Right atrium auricular region (tissue), 2 donors: ENCODE measurements at regions not wholly inside any gene's neighbourhood (a gene's known extent, or its start where the extent isn't known, plus 50 kb on each side); places are given as distances from the start of the nearest gene placed in this dataset.

Experiments used
- DNase-seq: peaks from one replicate; pipeline ENCODE4 v3.0.0-alpha.2; 2019; ENCODE audit warnings: low spot score
- H3K27ac ChIP-seq, 2 donors: fragments of 200-600 bp; sonication (generic); 1 replicate in 1 of 2; 2 replicates in 1 of 2; pipeline ENCODE4 v1.5.1; 2016 to 2019
- H3K27me3 ChIP-seq, 2 donors: fragments of 200-600 bp; sonication (generic); one replicate each; pipeline versions ENCODE4 v1.5.1 to v1.6.0; 2017 to 2019
- H3K36me3 ChIP-seq: fragments of 200-600 bp; sonication (generic); one replicate; pipeline ENCODE4 v1.5.1; 2016
- H3K4me1 ChIP-seq, 2 donors: fragments of 200-600 bp; sonication (generic); one replicate each; pipeline versions ENCODE4 v1.5.1 to v1.6.0; 2017 to 2019
- H3K4me3 ChIP-seq, 2 donors: fragments of 200-600 bp; sonication (generic); 1 replicate in 1 of 2; 2 replicates in 1 of 2; pipeline ENCODE4 v1.5.1; 2017 to 2019; ENCODE audit warnings: mild to moderate bottlenecking in 1 of 2, moderate library complexity in 1 of 2
- H3K9me3 ChIP-seq, 2 donors: fragments of 200-600 bp; sonication (generic); one replicate each; pipeline ENCODE4 v1.5.1; 2019
- TF ChIP-seq, protein P1 (sequence below), 2 donors: fragments of 200-600 bp; sonication (generic); IDR thresholded peaks; one replicate each; pipeline ENCODE4 v1.5.1; 2019; ENCODE audit warnings: antibody characterized with exemption in 2 of 2

DNA sequence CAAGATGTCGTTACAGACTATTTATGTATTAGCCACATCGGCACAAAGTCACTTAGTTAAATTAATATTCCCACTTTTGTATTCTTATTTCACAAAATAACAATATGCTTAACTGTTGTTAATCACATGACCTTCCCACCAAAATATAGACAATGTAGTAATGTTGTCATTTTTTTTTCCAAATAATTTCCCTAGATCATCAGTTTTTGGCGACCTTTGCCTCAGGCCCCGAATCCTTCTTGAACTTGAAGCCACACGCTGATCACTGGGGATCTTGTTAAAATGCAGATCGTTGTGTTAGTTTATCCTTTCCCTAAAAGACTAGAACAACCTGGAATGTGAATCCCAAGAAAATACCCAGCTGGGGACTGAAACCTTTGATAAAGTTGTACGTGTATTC lies 497.6 kb downstream of the SUCLG1 start:
- H3K9me3 ChIP-seq: no peaks in the 10 kb centered on the region
- H3K4me3 ChIP-seq: no peak overlapping the region
- no peaks in the 10 kb centered on the region for H3K27me3 ChIP-seq
- TF ChIP-seq, protein P1, sequence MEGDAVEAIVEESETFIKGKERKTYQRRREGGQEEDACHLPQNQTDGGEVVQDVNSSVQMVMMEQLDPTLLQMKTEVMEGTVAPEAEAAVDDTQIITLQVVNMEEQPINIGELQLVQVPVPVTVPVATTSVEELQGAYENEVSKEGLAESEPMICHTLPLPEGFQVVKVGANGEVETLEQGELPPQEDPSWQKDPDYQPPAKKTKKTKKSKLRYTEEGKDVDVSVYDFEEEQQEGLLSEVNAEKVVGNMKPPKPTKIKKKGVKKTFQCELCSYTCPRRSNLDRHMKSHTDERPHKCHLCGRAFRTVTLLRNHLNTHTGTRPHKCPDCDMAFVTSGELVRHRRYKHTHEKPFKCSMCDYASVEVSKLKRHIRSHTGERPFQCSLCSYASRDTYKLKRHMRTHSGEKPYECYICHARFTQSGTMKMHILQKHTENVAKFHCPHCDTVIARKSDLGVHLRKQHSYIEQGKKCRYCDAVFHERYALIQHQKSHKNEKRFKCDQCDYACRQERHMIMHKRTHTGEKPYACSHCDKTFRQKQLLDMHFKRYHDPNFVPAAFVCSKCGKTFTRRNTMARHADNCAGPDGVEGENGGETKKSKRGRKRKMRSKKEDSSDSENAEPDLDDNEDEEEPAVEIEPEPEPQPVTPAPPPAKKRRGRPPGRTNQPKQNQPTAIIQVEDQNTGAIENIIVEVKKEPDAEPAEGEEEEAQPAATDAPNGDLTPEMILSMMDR (IDR thresholded peaks at IDR 0.05): no peak
- no peaks in the 10 kb centered on the region for H3K4me1 ChIP-seq
- H3K36me3 ChIP-seq: no peaks in the 10 kb centered on the region
- no peak overlapping the region for H3K27ac ChIP-seq
- no peak for DNase-seq

DNA sequence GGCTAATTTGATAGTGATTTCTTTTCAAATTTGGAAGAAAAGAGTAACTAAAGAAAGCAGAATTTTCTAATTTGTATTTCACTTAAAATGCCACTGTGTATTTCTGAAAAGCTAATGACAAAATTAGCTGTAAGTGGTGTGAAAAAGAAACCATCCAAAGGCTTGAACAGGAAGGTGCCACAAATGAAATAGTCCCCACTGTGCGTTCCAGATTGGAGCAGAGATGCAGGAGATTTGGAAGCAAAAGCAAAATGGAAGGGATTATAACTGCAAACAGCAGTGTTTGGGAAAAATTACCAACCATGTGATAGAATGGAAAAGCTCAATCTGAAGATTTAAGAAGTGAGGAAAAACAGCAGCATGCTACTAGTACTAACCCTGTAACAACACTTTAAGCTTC lies 498.7 kb downstream of the SUCLG1 start:
- Histone ChIP-seq H3K27ac (no peak overlapping the region), H3K36me3 (no peaks in the 10 kb centered on the region), H3K9me3 (no peaks in the 10 kb centered on the region), H3K4me1 (no peaks in the 10 kb centered on the region), H3K4me3 (no peak overlapping the region), H3K27me3 (no peaks in the 10 kb centered on the region)
- no peak for DNase-seq
- TF ChIP-seq, protein P1 (IDR thresholded peaks at IDR 0.05): no peak

DNA sequence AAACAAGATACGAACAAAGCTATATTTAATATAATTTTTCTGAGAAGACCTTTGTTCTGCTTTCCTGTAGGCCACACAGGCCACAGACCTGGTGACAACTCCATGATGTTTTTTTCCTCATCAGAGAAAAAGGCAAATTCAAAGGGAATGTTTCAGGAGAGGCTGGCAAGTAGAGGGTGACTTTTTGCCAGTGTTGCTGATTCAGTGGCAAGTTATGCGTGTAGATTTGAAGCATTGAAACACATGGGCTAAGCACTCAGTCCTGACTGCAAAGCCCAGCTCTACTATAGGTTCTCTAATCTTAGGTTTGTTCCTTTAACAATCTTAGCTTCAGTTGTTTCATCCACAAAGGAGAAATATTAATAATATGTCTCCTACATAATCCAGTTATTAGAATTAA lies 499.8 kb downstream of the SUCLG1 start:
- no peaks in the 10 kb centered on the region for H3K27me3 ChIP-seq
- DNase-seq: no peak
- no peak overlapping the region for H3K27ac ChIP-seq
- H3K36me3 ChIP-seq: no peaks in the 10 kb centered on the region
- H3K4me3 ChIP-seq: no peak overlapping the region
- H3K4me1 ChIP-seq: no peaks in the 10 kb centered on the region
- H3K9me3 ChIP-seq: no peaks in the 10 kb centered on the region
- TF ChIP-seq, protein P1 (IDR thresholded peaks at IDR 0.05): no peak

DNA sequence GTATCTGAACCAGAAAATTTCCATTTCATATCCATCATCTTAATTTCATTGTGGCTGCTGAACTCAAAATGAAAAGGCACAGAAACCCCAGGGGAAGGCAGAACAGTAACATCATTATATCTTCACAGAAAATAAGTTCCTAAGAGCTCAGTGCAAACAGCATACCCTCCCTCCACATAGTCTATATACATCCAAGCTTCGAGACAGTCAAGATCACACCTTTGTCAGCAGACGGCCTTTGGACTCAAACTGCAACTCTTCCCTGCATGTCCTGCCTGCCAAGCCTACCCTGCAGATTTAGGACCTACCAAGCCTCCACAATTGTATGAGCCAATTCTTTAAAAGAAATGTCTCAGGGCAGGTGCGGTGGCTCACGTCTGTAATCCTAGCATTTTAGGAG lies 502.1 kb downstream of the SUCLG1 start:
- TF ChIP-seq, protein P1 (IDR thresholded peaks at IDR 0.05): no peak
- H3K4me3 ChIP-seq: no peak overlapping the region
- H3K27me3 ChIP-seq: no peaks in the 10 kb centered on the region
- no peaks in the 10 kb centered on the region for H3K36me3 ChIP-seq
- H3K4me1 ChIP-seq: no peaks in the 10 kb centered on the region
- no peaks in the 10 kb centered on the region for H3K9me3 ChIP-seq
- H3K27ac ChIP-seq: no peak overlapping the region
- DNase-seq: no peak

DNA sequence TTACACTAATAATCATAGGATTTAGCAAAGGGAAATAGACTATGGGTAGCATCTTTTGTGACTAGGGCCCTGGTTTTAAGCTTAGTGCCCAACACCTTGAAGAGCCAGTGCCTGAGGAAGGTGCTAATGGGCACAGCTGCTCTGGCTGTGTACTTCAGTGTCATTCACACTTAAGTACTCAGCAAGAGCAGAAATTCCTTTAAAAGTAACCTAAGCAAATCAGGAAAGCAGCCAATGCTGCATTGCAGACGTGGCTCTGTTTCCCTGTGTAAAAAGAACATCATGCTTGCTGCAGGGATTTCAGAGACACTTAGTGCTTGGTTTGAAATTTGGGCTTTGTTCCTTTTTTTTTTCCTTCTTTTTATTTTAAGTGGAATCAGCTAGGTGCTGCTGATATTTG lies 505.4 kb downstream of the SUCLG1 start:
- Histone ChIP-seq H3K27ac (no peak overlapping the region), H3K4me3 (no peak overlapping the region), H3K4me1 (no peaks in the 10 kb centered on the region), H3K27me3 (no peaks in the 10 kb centered on the region), H3K36me3 (no peaks in the 10 kb centered on the region), H3K9me3 (no peaks in the 10 kb centered on the region)
- TF ChIP-seq, protein P1 (IDR thresholded peaks at IDR 0.05): no peak
- no peak for DNase-seq

DNA sequence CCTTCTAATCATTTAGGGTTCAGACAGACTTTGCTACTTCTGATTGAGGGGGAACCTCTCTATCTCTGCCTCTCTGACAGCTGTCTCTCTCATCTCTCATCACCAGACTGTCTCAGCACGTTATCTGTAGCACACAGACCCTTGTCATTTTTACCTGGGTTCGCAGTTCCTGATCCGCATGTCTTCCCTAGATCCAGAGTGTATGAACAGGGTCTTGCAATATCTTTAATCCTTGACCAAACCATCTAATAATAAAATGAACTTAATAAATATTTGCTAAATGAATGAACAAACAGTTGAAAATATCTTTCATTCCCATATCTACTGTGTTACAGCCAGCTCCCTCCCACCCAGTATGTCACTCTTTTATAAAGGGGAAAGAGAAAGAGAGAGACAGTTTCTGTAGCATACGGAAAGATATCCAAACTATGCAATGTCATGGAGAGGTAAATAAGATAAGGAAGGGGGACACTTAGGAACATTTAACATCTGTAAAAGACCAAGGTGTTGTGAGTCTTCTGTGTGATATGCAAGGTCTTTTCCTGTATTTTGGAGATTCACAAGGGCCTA lies 507.6 kb downstream of the SUCLG1 start:
- Histone ChIP-seq H3K27me3 (no peaks in the 10 kb centered on the region), H3K36me3 (no peaks in the 10 kb centered on the region), H3K9me3 (no peaks in the 10 kb centered on the region), H3K4me1 (no peaks in the 10 kb centered on the region), H3K4me3 (no peak overlapping the region), H3K27ac (no peak overlapping the region)
- no peak for DNase-seq
- TF ChIP-seq, protein P1 (IDR thresholded peaks at IDR 0.05): no peak
